OCI-LY7 (cell line): ENCODE measurements at regions not wholly inside any gene's neighbourhood (a gene's known extent, or its start where the extent isn't known, plus 50 kb on each side); places are given as distances from the start of the nearest gene placed in this dataset.

Experiments used
- BruUV-seq: library from RNA; stranded (reverse); fragments of 400-500 nt; replicated peaks from 2 replicates; lab custom pipeline; 2021; lab: Mats Ljungman, UMichigan
- CTCF ChIA-PET: fragments of 300-600 bp; sonication (Branson Sonifier 250); formaldehyde crosslinking; loops from one replicate; lab custom pipeline; 2022; ENCODE audit warnings: antibody characterized with exemption; ENCODE audit not compliant: unreplicated experiment; lab: Charles Lee
- POLR2A ChIA-PET: fragments of 300-600 bp; sonication (Branson Sonifier 250); formaldehyde crosslinking; loops from one replicate; lab custom pipeline; 2022; ENCODE audit warnings: antibody characterized with exemption; lab: Charles Lee
- DNase-seq: peaks from one replicate; pipeline ENCODE4 v3.0.0-alpha.2; 2015; ENCODE audit warnings: low spot score
- H2AFZ ChIP-seq: fragments of 200-600 bp; sonication (generic), shearing (Covaris generic); 2 replicates; pipeline ENCODE4 v1.6.1; 2014; ENCODE audit warnings: mild to moderate bottlenecking, antibody characterized with exemption, low read length, moderate library complexity
- H3K27ac ChIP-seq: fragments of 200-600 bp; sonication (generic); 2 replicates; pipeline ENCODE4 v1.5.1; 2014; ENCODE audit warnings: mixed run types, low read depth, mild to moderate bottlenecking, moderate library complexity, low read length, inconsistent platforms; ENCODE audit not compliant: poor library complexity, severe bottlenecking
- H3K36me3 ChIP-seq: fragments of 200-600 bp; sonication (generic); 2 replicates; pipeline ENCODE4 v1.6.1; 2014; ENCODE audit warnings: mild to moderate bottlenecking, antibody characterized with exemption, low read length, moderate library complexity, mixed read lengths; ENCODE audit not compliant: insufficient read depth
- H3K4me1 ChIP-seq: fragments of 200-600 bp; sonication (generic); 2 replicates; pipeline ENCODE4 v1.5.1; 2014; ENCODE audit warnings: mild to moderate bottlenecking, low read length; ENCODE audit not compliant: insufficient read depth, poor library complexity, severe bottlenecking
- H3K4me2 ChIP-seq: fragments of 200-600 bp; sonication (generic); 2 replicates; pipeline ENCODE4 v1.6.1; 2014; ENCODE audit warnings: mild to moderate bottlenecking, low read length
- H3K4me3 ChIP-seq: fragments of 200-600 bp; sonication (generic); 2 replicates; pipeline ENCODE4 v1.5.1; 2014; ENCODE audit warnings: mild to moderate bottlenecking, low read depth, low read length; ENCODE audit not compliant: poor library complexity, severe bottlenecking
- H3K79me2 ChIP-seq: fragments of 200-600 bp; sonication (generic); 2 replicates; pipeline ENCODE4 v1.6.1; 2016; ENCODE audit warnings: low read depth, mild to moderate bottlenecking, low read length, moderate library complexity, mixed read lengths; ENCODE audit not compliant: insufficient read depth
- H3K9me2 ChIP-seq: fragments of 200-600 bp; sonication (generic); 2 replicates; pipeline ENCODE4 v1.6.1; 2016; ENCODE audit warnings: mild to moderate bottlenecking, low read length, mixed read lengths; ENCODE audit not compliant: insufficient read depth
- H3K9me3 ChIP-seq: fragments of 200-600 bp; sonication (generic); 2 replicates; pipeline ENCODE4 v1.6.1; 2014; ENCODE audit warnings: mild to moderate bottlenecking, mixed run types, low read length, mixed read lengths
- H4K20me1 ChIP-seq: fragments of 200-600 bp; sonication (generic); 2 replicates; pipeline ENCODE4 v1.6.1; 2014; ENCODE audit warnings: mild to moderate bottlenecking, antibody characterized with exemption, low read length, moderate library complexity, mixed read lengths; ENCODE audit not compliant: insufficient read depth
- CTCF ChIP-seq: fragments of 200-600 bp; sonication (generic); conservative IDR thresholded peaks from 2 replicates; pipeline ENCODE4 v1.5.1; 2014; ENCODE audit warnings: mild to moderate bottlenecking, antibody characterized with exemption, low read length, moderate library complexity, mixed read lengths
- EZH2phosphoT487 ChIP-seq: fragments of 200-600 bp; sonication (generic); IDR thresholded peaks from 2 replicates; pipeline ENCODE4 v1.6.1; 2018; ENCODE audit warnings: low read depth, borderline replicate concordance, mild to moderate bottlenecking, mixed run types, antibody characterized with exemption, low read length, moderate library complexity, mixed read lengths
- intact Hi-C: fragments of 100-400 bp; cut with micrococcal nuclease; formaldehyde crosslinking; loops from one replicate; pipeline ENCODE4 v1.10.0; 2022; ENCODE audit not compliant: unreplicated experiment

DNA sequence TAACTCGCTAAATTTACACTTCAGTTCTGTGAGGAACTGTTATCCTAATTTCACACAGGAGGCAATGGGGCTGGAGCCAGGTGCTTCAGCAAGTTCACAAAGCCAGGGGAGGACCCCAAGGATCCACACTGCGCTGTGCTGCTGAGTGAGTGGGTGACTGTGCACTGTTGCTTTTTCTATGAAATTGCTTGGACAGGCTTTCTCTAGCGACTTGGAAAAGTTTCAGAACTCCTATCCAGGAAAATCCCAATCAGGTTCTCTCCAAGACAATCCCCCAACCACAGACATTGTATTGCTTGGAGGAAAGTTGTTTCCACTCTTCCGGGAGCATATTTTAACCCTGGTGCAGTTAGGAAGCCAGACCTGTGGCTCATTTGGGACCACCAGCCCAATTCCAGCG, 175.9 kb upstream of the CST7 start:
- Histone ChIP-seq H3K36me3 (no peaks in the 10 kb centered on the region), H3K4me2 (no peak overlapping the region), H4K20me1 (no peaks in the 10 kb centered on the region), H3K4me3 (no peak overlapping the region), H3K79me2 (no peaks in the 10 kb centered on the region), H3K4me1 (no peaks in the 10 kb centered on the region), H3K9me2 (no peaks in the 10 kb centered on the region), H2AFZ (no peak overlapping the region), H3K27ac (no peak overlapping the region), H3K9me3 (peaks cover 4% of the 10 kb centered on the region; the same call in 1 of the 2 replicates)
- TF ChIP-seq EZH2phosphoT487: no peak
- no peak for TF ChIP-seq CTCF
- no peak for DNase-seq
- ChIA-PET POLR2A (no interaction called here), CTCF (no interaction called here)
- intact Hi-C loops: no loop called here
- BruUV-seq: no TSS peak

DNA sequence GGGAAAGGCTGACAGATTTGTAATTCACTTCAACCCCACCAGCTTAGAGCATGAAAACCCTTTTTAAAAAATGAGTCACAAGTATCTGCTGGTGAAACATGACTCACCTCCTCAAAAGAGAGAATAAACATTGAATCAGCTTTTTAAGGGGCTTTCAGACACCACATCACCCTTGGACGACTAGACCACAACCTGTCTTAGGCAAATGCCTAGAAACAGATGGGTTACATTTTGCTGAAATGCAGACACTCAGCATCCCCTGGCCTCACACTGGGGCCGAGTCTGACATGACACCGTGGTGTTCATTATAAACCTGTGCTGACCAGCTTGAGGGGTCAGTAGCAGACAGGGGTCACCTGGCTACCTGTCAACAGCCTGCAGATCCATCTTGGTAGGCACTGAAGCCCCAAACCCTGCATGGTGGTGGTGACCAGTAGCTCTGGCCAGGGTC, 175.3 kb upstream of the CST7 start:
- ChIA-PET POLR2A (no interaction called here), CTCF (no interaction called here)
- no TSS peak for BruUV-seq
- Histone ChIP-seq H3K27ac (no peak overlapping the region), H3K36me3 (no peaks in the 10 kb centered on the region), H3K4me3 (no peak overlapping the region), H3K79me2 (no peaks in the 10 kb centered on the region), H3K4me1 (no peaks in the 10 kb centered on the region), H3K9me2 (no peaks in the 10 kb centered on the region), H3K9me3 (peaks cover 4% of the 10 kb centered on the region; the same call in 1 of the 2 replicates), H3K4me2 (no peak overlapping the region), H2AFZ (no peak overlapping the region), H4K20me1 (no peaks in the 10 kb centered on the region)
- DNase-seq: no peak
- intact Hi-C loops: no loop called here
- TF ChIP-seq EZH2phosphoT487: no peak
- no peak for TF ChIP-seq CTCF

DNA sequence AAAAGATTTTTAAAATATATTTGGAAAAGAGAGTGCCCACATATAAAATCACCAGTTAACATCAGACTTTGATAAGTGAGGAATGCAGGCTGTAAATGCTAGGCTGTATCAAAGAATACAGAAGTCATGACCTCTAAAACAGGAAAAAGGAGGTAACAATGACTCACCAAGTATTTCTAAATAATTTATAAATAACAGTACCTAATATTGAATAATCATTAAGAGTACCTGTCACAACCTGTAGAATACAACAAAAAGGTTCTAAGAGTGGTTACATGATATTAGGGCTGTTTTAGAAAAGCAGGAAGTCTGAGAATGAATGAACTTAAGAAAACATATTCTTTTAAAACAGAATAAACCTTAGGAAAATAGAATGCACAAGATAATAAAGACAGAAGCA, 173.1 kb upstream of the CST7 start:
- Histone ChIP-seq H3K9me3 (peaks cover 4% of the 10 kb centered on the region; the same call in 1 of the 2 replicates), H3K4me1 (no peaks in the 10 kb centered on the region), H3K27ac (no peak overlapping the region), H3K9me2 (no peaks in the 10 kb centered on the region), H4K20me1 (no peaks in the 10 kb centered on the region), H3K4me2 (no peak overlapping the region), H3K4me3 (no peak overlapping the region), H3K79me2 (no peaks in the 10 kb centered on the region), H2AFZ (no peak overlapping the region), H3K36me3 (no peaks in the 10 kb centered on the region)
- intact Hi-C loops: no loop called here
- BruUV-seq: no TSS peak
- ChIA-PET CTCF (no interaction called here), POLR2A (no interaction called here)
- no peak for TF ChIP-seq CTCF
- no peak for TF ChIP-seq EZH2phosphoT487
- DNase-seq: no peak
